ENCODE measurements at regions not wholly inside any gene's neighbourhood (a gene's known extent, or its start where the extent isn't known, plus 50 kb on each side); places are given as distances from the start of the nearest gene placed in this dataset.
A peak's percentile ranks its signal among the peaks of the same experiment; 100 is the strongest.

DNA sequence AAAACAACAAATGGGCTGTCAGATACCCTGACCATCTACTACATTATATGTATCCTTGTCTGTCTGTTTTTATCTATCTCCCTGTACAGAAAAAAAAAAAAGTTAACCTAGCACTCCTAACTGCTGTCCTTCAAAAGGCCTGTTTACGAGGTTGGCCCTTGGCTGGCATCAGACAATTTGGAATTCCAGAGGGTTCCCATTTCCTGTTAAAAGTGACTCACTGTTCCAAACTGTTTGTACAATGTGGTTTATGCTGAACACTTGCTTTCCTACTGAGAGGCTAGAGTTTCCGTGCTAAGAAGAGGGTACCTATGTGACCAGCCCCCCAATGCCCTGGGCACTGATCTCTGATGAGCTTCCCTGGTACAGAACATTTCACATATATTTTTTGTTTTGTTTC is 65.9 kb upstream of the HMGXB4 start:
- H2BK12ac ChIP-seq (ENCODE audit: low read length in 2 of 2): no peak overlapping the region
- 13% methylated on average over 2 of the region's 2 CpGs for WGBS
- no peak overlapping the region for H3K4me3 ChIP-seq (ENCODE audit: insufficient read depth in 1 of 2, low read depth in 1 of 2, low read length in 2 of 2)
- H3K9ac ChIP-seq (ENCODE audit: low read length): no peak overlapping the region
- H2BK15ac ChIP-seq (ENCODE audit: low read depth, poor library complexity, severe bottlenecking): no peak overlapping the region
- no peak overlapping the region for H2BK120ac ChIP-seq (ENCODE audit: low read depth, low read length)
- no peak overlapping the region for H4K8ac ChIP-seq (ENCODE audit: low read length)
- no peak overlapping the region for H3K4me2 ChIP-seq (ENCODE audit: low read length, poor library complexity, severe bottlenecking)
- no peak overlapping the region for H3K4ac ChIP-seq (ENCODE audit: low read depth in 1 of 2, low read length in 2 of 2)
- H3K36me3 ChIP-seq (ENCODE audit: control insufficient read depth in 1 of 2, insufficient read depth in 2 of 2, low read depth in 1 of 2, low read length in 2 of 2): no peaks in the 10 kb centered on the region
- no peaks in the 10 kb centered on the region for H3K27me3 ChIP-seq (ENCODE audit: control insufficient read depth in 1 of 2, insufficient read depth in 1 of 2, low read length in 2 of 2)
- H3K27ac ChIP-seq (ENCODE audit: low read length, poor library complexity, severe bottlenecking): no peak overlapping the region
- no peaks in the 10 kb centered on the region for H3K79me1 ChIP-seq (replicated peaks; ENCODE audit: low read length, poor library complexity, severe bottlenecking)
- no peak overlapping the region for H4K91ac ChIP-seq (ENCODE audit: low read length)
- H2BK5ac ChIP-seq (ENCODE audit: low read depth, low read length, poor library complexity, severe bottlenecking): no peak overlapping the region
- peak; percentile 17 for DNase-seq
- H2AFZ ChIP-seq (ENCODE audit: low read depth, low read length): no peak overlapping the region
- no peak overlapping the region for H3K23ac ChIP-seq (ENCODE audit: low read length in 2 of 2)
- H3K4me1 ChIP-seq (ENCODE audit: control insufficient read depth, insufficient read depth, low read depth, low read length): no peaks in the 10 kb centered on the region
- peaks cover 26% of the 10 kb centered on the region for H3K9me3 ChIP-seq (ENCODE audit: control insufficient read depth, low read length)
- no peak overlapping the region for H3K18ac ChIP-seq (ENCODE audit: low read depth in 1 of 2, low read length in 2 of 2)
- H2AK5ac ChIP-seq (ENCODE audit: low read length, severe bottlenecking): no peak overlapping the region
- H3K14ac ChIP-seq (ENCODE audit: low read length in 2 of 2): no peak overlapping the region

- Histone ChIP-seq H2AFZ (ENCODE audit: low read depth, low read length) (no peak overlapping the region), H2BK15ac (ENCODE audit: low read depth, poor library complexity, severe bottlenecking) (no peak overlapping the region), H3K27ac (ENCODE audit: low read length, poor library complexity, severe bottlenecking) (no peak overlapping the region), H4K8ac (ENCODE audit: low read length) (no peak overlapping the region), H3K23ac (ENCODE audit: low read length in 2 of 2) (no peak overlapping the region), H3K9me3 (ENCODE audit: control insufficient read depth, low read length) (peaks cover 23% of the 10 kb centered on the region), H3K36me3 (ENCODE audit: control insufficient read depth in 1 of 2, insufficient read depth in 2 of 2, low read depth in 1 of 2, low read length in 2 of 2) (no peaks in the 10 kb centered on the region), H3K14ac (ENCODE audit: low read length in 2 of 2) (no peak overlapping the region), H3K4me2 (ENCODE audit: low read length, poor library complexity, severe bottlenecking) (no peak overlapping the region), H2BK12ac (ENCODE audit: low read length in 2 of 2) (no peak overlapping the region), H2BK120ac (ENCODE audit: low read depth, low read length) (no peak overlapping the region), H3K9ac (ENCODE audit: low read length) (no peak overlapping the region), H2AK5ac (ENCODE audit: low read length, severe bottlenecking) (no peak overlapping the region), H4K91ac (ENCODE audit: low read length) (no peak overlapping the region), H3K27me3 (ENCODE audit: control insufficient read depth in 1 of 2, insufficient read depth in 1 of 2, low read length in 2 of 2) (peaks cover 0 to 6% of the 10 kb centered on the region in 2 experiments), H3K79me1 (replicated peaks; ENCODE audit: low read length, poor library complexity, severe bottlenecking) (no peaks in the 10 kb centered on the region), H3K4ac (ENCODE audit: low read depth in 1 of 2, low read length in 2 of 2) (no peak overlapping the region), H3K18ac (ENCODE audit: low read depth in 1 of 2, low read length in 2 of 2) (no peak overlapping the region), H3K4me3 (ENCODE audit: insufficient read depth in 1 of 2, low read depth in 1 of 2, low read length in 2 of 2) (no peak overlapping the region), H2BK5ac (ENCODE audit: low read depth, low read length, poor library complexity, severe bottlenecking) (no peak overlapping the region), H3K4me1 (ENCODE audit: control insufficient read depth, insufficient read depth, low read depth, low read length) (no peaks in the 10 kb centered on the region)
- no peak for DNase-seq
- 73% methylated on average over 8 of the region's 8 CpGs for WGBS
Observed at GRCh38 chr22:35192129-35192918, 65.0 kb upstream of the HMGXB4 start.

DNA sequence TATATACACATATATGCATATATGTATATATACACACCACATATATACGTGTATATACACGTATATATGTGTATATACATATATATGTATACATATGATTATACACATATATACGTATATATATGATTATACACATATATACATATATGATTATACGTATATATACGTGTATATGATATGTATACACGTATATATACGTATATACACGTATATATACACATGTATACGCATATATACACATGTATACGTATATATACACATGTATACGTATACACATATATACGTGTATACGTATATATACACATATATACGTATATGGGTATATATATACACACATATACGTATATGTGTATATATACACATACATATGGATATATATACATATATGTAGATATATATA is 62.1 kb upstream of the HMGXB4 start:
- Histone ChIP-seq H2AK5ac (ENCODE audit: low read length, severe bottlenecking) (no peak overlapping the region), H2BK15ac (ENCODE audit: low read depth, poor library complexity, severe bottlenecking) (no peak overlapping the region), H3K36me3 (ENCODE audit: control insufficient read depth in 1 of 2, insufficient read depth in 2 of 2, low read depth in 1 of 2, low read length in 2 of 2) (no peaks in the 10 kb centered on the region), H3K27me3 (ENCODE audit: control insufficient read depth in 1 of 2, insufficient read depth in 1 of 2, low read length in 2 of 2) (peaks cover 13 to 19% of the 10 kb centered on the region in 2 experiments), H3K18ac (ENCODE audit: low read depth in 1 of 2, low read length in 2 of 2) (no peak overlapping the region), H2BK120ac (ENCODE audit: low read depth, low read length) (no peak overlapping the region), H3K4me2 (ENCODE audit: low read length, poor library complexity, severe bottlenecking) (no peak overlapping the region), H2BK5ac (ENCODE audit: low read depth, low read length, poor library complexity, severe bottlenecking) (no peak overlapping the region), H3K27ac (ENCODE audit: low read length, poor library complexity, severe bottlenecking) (no peak overlapping the region), H4K8ac (ENCODE audit: low read length) (no peak overlapping the region), H3K9ac (ENCODE audit: low read length) (no peak overlapping the region), H3K4ac (ENCODE audit: low read depth in 1 of 2, low read length in 2 of 2) (no peak overlapping the region), H3K23ac (ENCODE audit: low read length in 2 of 2) (no peak overlapping the region), H2BK12ac (ENCODE audit: low read length in 2 of 2) (no peak overlapping the region), H2AFZ (ENCODE audit: low read depth, low read length) (no peak overlapping the region), H3K4me1 (ENCODE audit: control insufficient read depth, insufficient read depth, low read depth, low read length) (no peaks in the 10 kb centered on the region), H3K79me1 (replicated peaks; ENCODE audit: low read length, poor library complexity, severe bottlenecking) (no peaks in the 10 kb centered on the region), H4K91ac (ENCODE audit: low read length) (no peak overlapping the region), H3K9me3 (ENCODE audit: control insufficient read depth, low read length) (peaks cover 6% of the 10 kb centered on the region), H3K14ac (ENCODE audit: low read length in 2 of 2) (no peak overlapping the region), H3K4me3 (ENCODE audit: insufficient read depth in 1 of 2, low read depth in 1 of 2, low read length in 2 of 2) (no peak overlapping the region)
- 64% methylated on average over 6 of the region's 15 CpGs for WGBS
- no peak for DNase-seq

DNA sequence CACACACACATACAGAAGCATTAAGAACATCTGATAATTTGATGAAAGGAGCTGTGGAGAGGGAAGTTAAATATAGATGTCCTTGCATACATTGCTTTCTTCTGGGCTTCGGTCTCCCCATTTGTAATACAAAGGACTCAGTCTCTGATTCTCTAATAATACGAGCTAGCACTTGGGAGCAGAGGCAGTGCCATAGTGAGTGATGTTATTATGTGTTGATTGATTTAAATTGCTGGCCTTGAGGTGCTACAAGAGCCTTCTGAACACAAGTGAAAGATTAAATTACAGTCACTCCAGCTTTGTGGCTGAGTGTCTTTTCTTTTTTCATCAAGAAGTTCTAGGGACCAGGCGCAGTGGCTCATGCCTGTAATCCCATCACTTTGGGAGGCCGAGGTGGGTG is 61.5 kb upstream of the HMGXB4 start:
- Histone ChIP-seq H3K79me1 (replicated peaks; ENCODE audit: low read length, poor library complexity, severe bottlenecking) (no peaks in the 10 kb centered on the region), H3K27ac (ENCODE audit: low read length, poor library complexity, severe bottlenecking) (no peak overlapping the region), H3K14ac (ENCODE audit: low read length in 2 of 2) (no peak overlapping the region), H3K4me2 (ENCODE audit: low read length, poor library complexity, severe bottlenecking) (no peak overlapping the region), H3K9me3 (ENCODE audit: control insufficient read depth, low read length) (no peaks in the 10 kb centered on the region), H3K4me3 (ENCODE audit: insufficient read depth in 1 of 2, low read depth in 1 of 2, low read length in 2 of 2) (no peak overlapping the region), H2BK120ac (ENCODE audit: low read depth, low read length) (no peak overlapping the region), H3K18ac (ENCODE audit: low read depth in 1 of 2, low read length in 2 of 2) (no peak overlapping the region), H3K4me1 (ENCODE audit: control insufficient read depth, insufficient read depth, low read depth, low read length) (no peaks in the 10 kb centered on the region), H2BK15ac (ENCODE audit: low read depth, poor library complexity, severe bottlenecking) (no peak overlapping the region), H2AFZ (ENCODE audit: low read depth, low read length) (no peak overlapping the region), H2AK5ac (ENCODE audit: low read length, severe bottlenecking) (no peak overlapping the region), H2BK12ac (ENCODE audit: low read length in 2 of 2) (no peak overlapping the region), H3K9ac (ENCODE audit: low read length) (no peak overlapping the region), H4K91ac (ENCODE audit: low read length) (no peak overlapping the region), H4K8ac (ENCODE audit: low read length) (no peak overlapping the region), H3K23ac (ENCODE audit: low read length in 2 of 2) (no peak overlapping the region), H3K4ac (ENCODE audit: low read depth in 1 of 2, low read length in 2 of 2) (no peak overlapping the region), H3K36me3 (ENCODE audit: control insufficient read depth in 1 of 2, insufficient read depth in 2 of 2, low read depth in 1 of 2, low read length in 2 of 2) (no peaks in the 10 kb centered on the region), H3K27me3 (ENCODE audit: control insufficient read depth in 1 of 2, insufficient read depth in 1 of 2, low read length in 2 of 2) (peaks cover 13 to 19% of the 10 kb centered on the region in 2 experiments), H2BK5ac (ENCODE audit: low read depth, low read length, poor library complexity, severe bottlenecking) (no peak overlapping the region)
- WGBS: 80% methylated on average over 3 of the region's 4 CpGs
- no peak for DNase-seq
